Medulla oblongata (tissue), 1 donor: ENCODE measurements at regions not wholly inside any gene's neighbourhood (a gene's known extent, or its start where the extent isn't known, plus 50 kb on each side); places are given as distances from the start of the nearest gene placed in this dataset.
"Not testable (repeated sequence)": the region's sequence is repeated elsewhere in the genome, so short reads cannot be mapped to it uniquely, and the experiment has no call there.

Experiments used
- DNase-seq: peaks from one replicate; pipeline ENCODE4 v3.0.0-alpha.2; 2015; ENCODE audit errors: extremely low spot score

DNA sequence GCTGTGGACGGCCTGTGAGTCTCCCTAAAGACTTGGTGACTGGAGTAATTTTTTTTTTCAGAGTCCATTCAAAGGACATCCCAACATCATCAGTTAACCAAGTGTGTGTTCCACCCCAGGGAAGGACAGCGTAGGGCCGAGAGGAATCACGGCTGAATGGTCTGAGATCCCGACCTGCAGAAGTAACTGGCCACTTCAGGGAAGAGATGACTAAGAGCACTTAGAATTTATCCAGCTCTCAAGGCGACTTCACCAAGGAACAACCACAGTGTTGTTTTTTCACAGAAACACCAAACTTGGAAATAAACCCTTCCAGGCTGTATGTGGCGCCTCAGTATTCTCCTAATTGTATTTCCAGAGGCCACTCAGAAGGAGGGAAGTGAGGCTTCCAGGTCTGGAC lies 231.6 kb downstream of the FNDC1 start:
- DNase-seq = no peak

- no peak for DNase-seq
Measured at GRCh38 chr6:159399751-159400221, 230.6 kb downstream of the FNDC1 start.

GRCh38 chr6:159398633-159399032 lies 229.4 kb downstream of the FNDC1 start:
- DNase-seq = no peak

DNA sequence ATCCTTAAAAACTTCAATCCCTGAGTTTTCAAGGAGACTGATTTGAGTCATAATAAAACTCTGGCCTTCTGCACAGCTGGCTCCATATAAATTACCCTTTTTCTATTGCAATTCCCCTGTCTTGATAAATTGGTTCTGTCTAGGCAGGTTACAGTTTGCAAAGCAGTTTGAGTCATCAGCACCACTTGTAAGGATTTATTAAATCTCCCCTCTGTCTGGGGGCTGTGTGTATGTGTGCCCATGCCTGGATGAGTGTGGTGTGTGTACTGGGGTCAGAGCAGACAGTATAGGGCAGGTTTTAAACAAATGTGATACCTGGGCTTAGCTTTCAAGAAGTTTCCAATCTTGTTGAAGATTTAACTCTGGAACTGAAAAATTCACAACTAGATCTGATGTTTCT lies 228.6 kb downstream of the FNDC1 start:
- no peak for DNase-seq

DNA sequence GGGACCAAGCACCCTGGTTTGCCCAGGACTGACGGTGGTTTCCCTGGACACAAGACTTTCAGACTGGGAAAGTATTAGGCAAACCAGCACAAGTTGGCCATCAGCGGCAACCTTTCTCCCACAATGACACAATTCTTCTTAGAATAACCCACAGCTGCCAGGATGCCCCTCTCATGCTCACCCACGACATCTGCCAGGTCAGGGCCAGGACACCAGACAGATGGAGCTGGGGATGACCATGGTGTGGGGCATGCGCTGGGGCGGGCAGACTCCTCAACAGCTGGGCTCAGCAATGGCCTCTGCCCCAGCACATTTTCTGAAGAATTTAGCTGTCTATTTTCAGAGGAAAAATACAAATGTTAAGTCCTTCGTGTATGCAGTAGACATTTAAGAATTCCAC lies 226.4 kb downstream of the FNDC1 start:
- no peak for DNase-seq

DNA sequence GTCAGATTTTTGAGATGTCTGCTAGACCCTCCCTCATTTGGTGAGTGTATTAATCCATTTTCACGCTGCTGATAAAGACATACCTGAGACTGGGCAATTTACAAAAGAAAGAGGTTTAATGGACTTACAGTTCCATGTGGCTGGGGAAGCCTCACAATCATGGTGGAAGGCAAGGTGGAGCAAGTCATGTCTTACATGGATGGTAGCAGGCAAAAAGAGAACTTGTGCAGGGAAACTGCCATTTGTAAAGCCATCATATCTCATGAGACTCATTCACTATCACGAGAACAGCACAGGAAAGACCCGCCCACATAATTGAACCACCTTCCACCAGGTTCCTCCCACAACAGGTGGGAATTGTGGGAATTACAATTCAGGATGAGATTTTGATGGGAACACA lies 223.5 kb downstream of the FNDC1 start:
- not testable (repeated sequence) for DNase-seq

DNA sequence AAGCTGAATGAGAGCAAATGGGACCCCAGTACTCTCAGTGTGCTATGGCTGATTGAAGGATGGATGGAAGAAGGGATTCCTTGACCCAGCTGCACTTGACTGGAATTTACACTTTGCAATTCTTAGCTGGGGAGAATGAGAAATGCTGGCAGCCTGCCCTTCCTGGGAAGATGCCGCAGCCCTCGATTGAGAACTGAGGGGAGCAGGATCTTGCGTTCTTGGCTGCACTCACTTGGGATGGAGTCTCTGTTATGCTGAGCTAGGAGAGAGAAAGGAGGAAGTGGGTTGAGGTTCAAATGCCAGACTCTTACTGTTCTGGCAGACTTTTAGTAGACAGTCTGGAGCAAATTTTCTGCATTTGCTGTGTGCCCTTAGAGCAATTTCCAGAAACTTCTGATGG lies 221.2 kb downstream of the FNDC1 start:
- DNase-seq = no peak

- DNase-seq = no peak
Measured at GRCh38 chr6:159389695-159390094, 220.5 kb downstream of the FNDC1 start.

GRCh38 chr6:159380114-159380513 lies 210.9 kb downstream of the FNDC1 start:
- no peak for DNase-seq

GRCh38 chr6:159378411-159379328 lies 209.5 kb downstream of the FNDC1 start:
- no peak for DNase-seq

GRCh38 chr6:159376516-159377158 lies 207.4 kb downstream of the FNDC1 start:
- no peak for DNase-seq

DNA sequence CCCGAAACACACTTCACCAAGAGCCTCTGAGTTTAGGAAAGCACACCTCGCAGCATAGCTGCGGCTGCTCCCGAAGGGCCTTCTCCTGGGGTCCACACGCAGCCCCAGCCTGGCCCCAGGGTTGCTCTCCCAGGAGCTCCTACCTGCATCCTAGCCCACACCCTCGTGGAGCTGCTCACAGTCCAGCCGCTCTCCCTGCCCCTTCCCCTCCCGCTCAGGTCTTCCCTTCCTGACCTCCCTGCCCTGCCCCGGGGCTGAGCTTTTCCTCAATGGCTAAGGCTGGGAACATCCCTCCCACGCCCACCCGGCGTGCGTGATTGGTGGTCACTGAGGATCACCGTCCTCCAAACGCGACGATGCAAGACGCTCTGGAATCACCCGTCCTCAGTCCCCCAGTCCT lies 205.8 kb downstream of the FNDC1 start:
- DNase-seq = no peak

- no peak for DNase-seq
Measured at GRCh38 chr6:159373670-159374069, 204.5 kb downstream of the FNDC1 start.

- DNase-seq = no peak
Measured at GRCh38 chr6:159372333-159372732, 203.1 kb downstream of the FNDC1 start.

GRCh38 chr6:159360306-159360705 lies 191.1 kb downstream of the FNDC1 start:
- no peak for DNase-seq

DNA sequence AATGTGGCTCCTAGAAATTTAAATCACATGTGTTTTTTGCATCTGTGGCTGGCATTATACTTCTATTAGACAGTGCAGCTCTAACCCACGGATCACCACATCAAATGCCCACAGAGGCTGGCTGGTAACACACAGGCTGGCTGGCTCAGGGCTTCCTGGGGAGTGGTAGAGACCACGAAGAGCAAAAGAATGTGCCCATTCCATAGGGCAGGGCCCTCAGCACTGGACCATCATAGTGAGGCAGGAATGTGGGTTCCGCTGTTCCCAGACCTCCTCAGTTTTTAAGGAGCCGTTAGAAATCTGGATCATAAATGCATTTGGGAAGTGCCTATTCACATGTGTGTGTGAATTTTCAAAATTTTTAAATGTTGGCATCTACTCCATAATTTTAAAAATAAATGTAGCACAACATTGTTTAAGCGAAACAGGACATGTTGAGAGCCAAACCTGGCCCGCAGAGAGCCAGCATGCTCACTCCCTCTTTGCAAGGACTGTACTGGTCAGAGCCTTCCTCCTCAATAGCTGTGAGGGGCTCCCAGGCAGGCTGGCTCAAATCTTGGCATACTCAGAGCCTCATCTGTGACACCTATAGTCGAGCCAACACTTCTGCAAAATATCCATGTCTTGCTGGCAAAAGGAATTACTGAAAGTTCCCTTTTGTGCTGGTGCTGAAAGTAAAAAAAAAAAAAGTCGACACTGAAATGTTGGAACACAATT lies 190.5 kb downstream of the FNDC1 start:
- no peak for DNase-seq

GRCh38 chr6:159358562-159358961 lies 189.4 kb downstream of the FNDC1 start:
- DNase-seq = no peak

GRCh38 chr6:159357211-159357915 lies 188.2 kb downstream of the FNDC1 start:
- DNase-seq = no peak

DNA sequence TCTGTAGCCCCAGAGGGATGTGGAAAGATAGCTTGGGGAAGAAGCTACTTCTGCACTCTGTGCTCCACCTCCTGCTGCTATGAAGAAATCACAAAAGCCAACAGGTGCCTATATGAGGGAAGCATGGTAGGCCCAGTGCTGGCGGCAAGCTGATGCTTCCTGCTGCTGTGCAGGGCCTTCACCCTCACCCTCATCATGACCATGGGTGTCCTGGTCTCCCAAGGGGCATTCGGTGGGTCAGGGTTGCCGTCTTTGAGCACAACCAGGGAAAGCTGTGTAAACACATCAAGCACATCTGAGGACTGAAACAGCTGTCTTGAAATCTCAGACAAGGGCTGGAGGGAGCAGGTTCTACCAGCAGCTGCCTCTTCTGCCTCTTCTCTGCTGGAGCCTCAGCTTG lies 184.0 kb downstream of the FNDC1 start:
- no peak for DNase-seq

GRCh38 chr6:159351707-159352106 lies 182.5 kb downstream of the FNDC1 start:
- DNase-seq = no peak

DNA sequence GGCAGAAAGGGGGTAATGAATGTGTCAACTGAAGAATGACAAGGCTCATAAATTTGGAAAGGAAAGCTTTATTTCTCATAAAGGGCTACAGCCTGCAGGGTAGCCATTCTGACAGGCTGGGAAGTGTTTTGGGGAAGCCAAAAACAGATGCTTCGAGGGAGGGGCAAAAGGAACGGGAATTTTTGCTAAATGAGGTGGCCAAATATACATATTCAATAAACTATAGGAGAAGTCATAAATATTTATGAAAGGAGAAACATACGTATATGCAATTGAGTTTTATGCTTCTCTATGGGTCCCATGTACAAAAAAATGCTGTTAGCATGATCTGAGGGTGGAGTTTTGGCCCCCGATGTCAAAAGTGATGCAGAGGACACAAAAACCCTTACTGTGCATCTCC lies 180.7 kb downstream of the FNDC1 start:
- no peak for DNase-seq

- DNase-seq = no peak
Measured at GRCh38 chr6:159343709-159344108, 174.5 kb downstream of the FNDC1 start.
